ENCODE measurements at regions not wholly inside any gene's neighbourhood (a gene's known extent, or its start where the extent isn't known, plus 50 kb on each side); places are given as distances from the start of the nearest gene placed in this dataset.

GRCh38 chr2:6750411-6751158 is 115.1 kb downstream of the CMPK2 start:
- Histone ChIP-seq H2BK120ac (ENCODE audit: low read depth, low read length, poor library complexity, severe bottlenecking) (no peak overlapping the region), H2AK5ac (ENCODE audit: insufficient read length, low read length) (no peak overlapping the region), H4K5ac (ENCODE audit: insufficient read length, low read depth, low read length) (no peak overlapping the region), H4K20me1 (ENCODE audit: control insufficient read depth, insufficient read depth, insufficient read length) (no peaks in the 10 kb centered on the region), H3K79me2 (ENCODE audit: insufficient read depth, low read length) (no peaks in the 10 kb centered on the region), H3K27me3 (ENCODE audit: insufficient read depth, low read length) (no peaks in the 10 kb centered on the region), H2AFZ (ENCODE audit: low read length) (no peak overlapping the region), H4K8ac (replicated peaks; ENCODE audit: insufficient read length, low read depth, low read length) (no peak overlapping the region), H3K23me2 (ENCODE audit: insufficient read length, low read depth, low read length, poor library complexity, severe bottlenecking) (no peaks in the 10 kb centered on the region), H3K4ac (ENCODE audit: low read depth, low read length) (no peak overlapping the region), H2BK15ac (ENCODE audit: low read depth, low read length) (no peak overlapping the region), H3K23ac (ENCODE audit: insufficient read length, low read depth, low read length) (no peak overlapping the region), H3K9ac (ENCODE audit: extremely low read depth, insufficient read length, low read length) (no peak overlapping the region), H3K18ac (ENCODE audit: insufficient read length, low read depth, low read length) (no peak overlapping the region), H3K14ac (ENCODE audit: insufficient read depth, low read length) (no peak overlapping the region), H3K4me2 (ENCODE audit: insufficient read depth, insufficient read length, low read length) (no peak overlapping the region), H3K9me3 (ENCODE audit: control insufficient read depth, low read depth, low read length) (no peaks in the 10 kb centered on the region), H2BK5ac (ENCODE audit: insufficient read length, low read length) (no peak overlapping the region), H3K4me1 (ENCODE audit: insufficient read depth, low read length) (peaks cover 4% of the 10 kb centered on the region; the same call in 1 of the 2 replicates), H3K56ac (ENCODE audit: insufficient read length, low read depth, low read length) (no peak overlapping the region), H3T11ph (ENCODE audit: low read length) (no peak overlapping the region), H4K91ac (ENCODE audit: insufficient read length, low read depth, low read length) (no peak overlapping the region), H2BK20ac (ENCODE audit: low read depth, low read length, poor library complexity, severe bottlenecking) (no peak overlapping the region), H3K27ac (ENCODE audit: insufficient read length, low read depth, low read length) (no peak overlapping the region), H2BK12ac (ENCODE audit: insufficient read length, low read depth, low read length) (no peak overlapping the region), H3K79me1 (ENCODE audit: insufficient read depth, low read depth, low read length, poor library complexity, severe bottlenecking) (no peaks in the 10 kb centered on the region)
- no peak overlapping the region for H3K4me3 Mint-ChIP-seq
- H3K9me3 Mint-ChIP-seq = no peaks in the 10 kb centered on the region
- peaks cover 9 to 17% of the 10 kb centered on the region in 2 experiments for H3K4me1 Mint-ChIP-seq
- no peak for DNase-seq
- no CpG with 5 or more reads among the region's 8 CpGs for WGBS (ENCODE audit: extremely low coverage, insufficient read length, low lambda C conversion rate)
- no peaks in the 10 kb centered on the region for H3K36me3 Mint-ChIP-seq (ENCODE audit: insufficient read depth in 1 of 3, low read depth in 3 of 3)
- no peaks in the 10 kb centered on the region for H3K27me3 Mint-ChIP-seq (ENCODE audit: low read depth)
- no peak for TF ChIP-seq CTCF (conservative IDR thresholded peaks at IDR 0.05)
- no peak overlapping the region for H3K27ac Mint-ChIP-seq

All from H9 (cell line).